HG02759 (cell line): ENCODE measurements at regions not wholly inside any gene's neighbourhood (a gene's known extent, or its start where the extent isn't known, plus 50 kb on each side); places are given as distances from the start of the nearest gene placed in this dataset.

Experiments
- ATAC-seq: cut with Tn5 transposase; IDR thresholded peaks from one replicate; pipeline ENCODE4 v1.9.1; 2021; ENCODE audit warnings: mild to moderate bottlenecking, moderate library complexity; ENCODE audit not compliant: unreplicated experiment

GRCh38 chr15:96002890-96003859 lies 327.3 kb upstream of the NR2F2 start:
- ATAC-seq, result no peak

DNA sequence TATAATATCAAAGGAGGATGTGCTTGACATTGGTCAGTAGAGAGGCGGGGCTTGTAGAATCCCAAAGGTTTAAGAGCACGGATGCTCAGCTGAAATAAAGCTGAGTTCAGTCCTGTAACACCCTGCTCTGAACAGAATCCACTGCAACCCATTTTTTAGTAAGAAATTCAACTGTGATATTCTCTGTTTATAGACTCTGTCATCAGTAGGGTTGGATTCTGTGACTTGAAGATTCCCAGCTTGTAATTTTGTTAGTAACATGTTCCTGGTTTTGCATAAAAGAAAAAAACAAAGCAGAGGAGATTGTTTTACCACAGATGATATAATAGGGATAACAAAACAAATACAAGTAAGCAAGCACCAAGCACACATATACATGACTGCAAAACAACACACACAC lies 324.6 kb upstream of the NR2F2 start:
- ATAC-seq, result no peak

- no peak for ATAC-seq
Measured at GRCh38 chr15:96011136-96011535, 319.4 kb upstream of the NR2F2 start.

DNA sequence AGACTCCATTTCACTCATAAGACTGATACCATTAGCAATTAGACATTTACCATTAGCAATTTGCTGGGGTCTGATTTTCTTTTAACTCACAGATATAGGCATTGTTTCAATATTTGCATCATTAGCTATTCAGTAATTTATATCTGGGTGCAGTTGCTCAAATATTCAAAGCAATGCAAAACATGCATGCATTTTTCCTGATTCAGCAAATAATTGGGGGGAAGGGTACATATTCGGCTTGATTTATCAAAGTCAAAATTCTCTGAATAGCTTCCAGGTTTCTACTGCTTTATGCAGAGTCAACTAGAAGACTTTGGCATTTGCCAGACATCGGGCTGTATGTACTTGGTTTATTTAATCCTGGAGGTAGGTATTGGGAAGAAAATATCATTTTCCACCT lies 315.6 kb upstream of the NR2F2 start:
- no peak for ATAC-seq

DNA sequence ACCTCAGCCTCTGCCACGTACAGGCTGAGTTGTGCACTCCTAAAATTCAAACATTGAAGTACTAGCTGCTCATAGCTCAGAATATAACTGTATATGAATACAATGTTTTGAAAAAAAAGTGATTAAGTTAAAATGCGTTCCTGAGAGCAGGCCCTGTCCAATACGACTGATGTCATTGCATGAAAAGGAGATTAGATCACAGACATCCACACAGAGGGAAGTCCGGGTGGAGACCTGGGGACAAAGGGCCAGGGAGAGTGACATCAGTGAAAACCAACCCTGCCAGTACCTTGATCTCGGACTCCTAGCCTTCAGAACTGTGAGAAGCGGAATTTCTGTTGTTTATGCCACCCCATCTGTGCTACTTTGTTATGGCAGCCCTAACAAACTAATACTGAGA lies 311.4 kb upstream of the NR2F2 start:
- no peak for ATAC-seq

GRCh38 chr15:96020133-96020532 lies 310.4 kb upstream of the NR2F2 start:
- ATAC-seq, result no peak

GRCh38 chr15:96020797-96021196 lies 309.7 kb upstream of the NR2F2 start:
- no peak for ATAC-seq

GRCh38 chr15:96023081-96023480 lies 307.4 kb upstream of the NR2F2 start:
- no peak for ATAC-seq

DNA sequence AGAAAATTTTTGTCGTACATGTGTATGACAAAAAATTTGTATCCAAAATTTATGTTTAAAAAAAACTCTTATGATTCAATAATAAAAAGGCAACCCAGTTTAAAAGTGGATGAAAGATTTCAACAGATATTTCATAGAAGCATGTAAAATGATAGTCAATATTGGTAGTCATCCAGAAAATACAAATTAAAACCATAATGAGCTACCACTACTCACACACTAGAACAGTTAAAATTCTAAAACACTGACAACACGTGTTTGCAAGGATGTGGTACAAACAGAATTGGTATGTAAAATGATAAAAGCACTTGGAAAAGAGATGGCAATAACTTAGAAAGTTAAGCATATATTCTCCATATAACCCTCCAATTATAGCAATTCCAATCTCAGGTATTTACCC lies 303.0 kb upstream of the NR2F2 start:
- ATAC-seq, result no peak

DNA sequence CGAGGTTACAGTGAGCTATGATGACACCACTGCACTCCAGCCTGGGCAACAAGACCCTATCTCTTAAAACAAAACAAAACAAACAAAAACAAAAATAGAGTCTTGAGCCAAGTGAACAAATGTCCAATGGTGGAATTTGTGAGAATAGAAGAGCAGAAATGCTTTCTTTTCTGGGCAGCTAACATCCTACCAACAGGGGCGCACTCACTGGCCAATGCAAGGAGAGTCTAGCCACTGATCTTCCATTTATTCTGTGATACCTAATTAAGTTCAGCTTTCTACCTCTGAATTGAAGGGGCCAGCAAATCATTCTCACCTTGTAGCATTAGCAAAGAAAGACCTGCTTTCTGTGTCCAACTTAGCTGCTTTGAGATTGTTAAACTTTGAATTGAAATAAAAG lies 301.9 kb upstream of the NR2F2 start:
- no peak for ATAC-seq

DNA sequence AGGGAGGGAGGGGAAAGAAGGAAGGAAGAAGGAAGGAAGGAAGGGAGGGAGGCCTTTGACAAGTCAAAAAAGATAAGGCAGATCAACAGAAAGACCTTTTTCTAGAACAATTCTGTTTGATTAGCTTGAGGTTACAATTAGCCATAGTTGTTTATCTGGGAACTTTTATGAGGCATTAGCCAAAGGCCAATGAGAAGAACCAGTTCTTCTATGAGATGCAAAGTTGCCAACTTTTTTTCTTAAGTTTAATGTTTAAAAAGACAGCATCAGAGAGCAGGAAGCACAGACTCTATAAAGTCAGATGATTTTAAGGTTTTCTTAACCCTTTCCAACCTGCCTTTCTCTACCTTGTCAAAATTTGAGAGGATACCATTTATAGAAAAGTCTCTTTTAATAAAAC lies 301.3 kb upstream of the NR2F2 start:
- no peak for ATAC-seq

DNA sequence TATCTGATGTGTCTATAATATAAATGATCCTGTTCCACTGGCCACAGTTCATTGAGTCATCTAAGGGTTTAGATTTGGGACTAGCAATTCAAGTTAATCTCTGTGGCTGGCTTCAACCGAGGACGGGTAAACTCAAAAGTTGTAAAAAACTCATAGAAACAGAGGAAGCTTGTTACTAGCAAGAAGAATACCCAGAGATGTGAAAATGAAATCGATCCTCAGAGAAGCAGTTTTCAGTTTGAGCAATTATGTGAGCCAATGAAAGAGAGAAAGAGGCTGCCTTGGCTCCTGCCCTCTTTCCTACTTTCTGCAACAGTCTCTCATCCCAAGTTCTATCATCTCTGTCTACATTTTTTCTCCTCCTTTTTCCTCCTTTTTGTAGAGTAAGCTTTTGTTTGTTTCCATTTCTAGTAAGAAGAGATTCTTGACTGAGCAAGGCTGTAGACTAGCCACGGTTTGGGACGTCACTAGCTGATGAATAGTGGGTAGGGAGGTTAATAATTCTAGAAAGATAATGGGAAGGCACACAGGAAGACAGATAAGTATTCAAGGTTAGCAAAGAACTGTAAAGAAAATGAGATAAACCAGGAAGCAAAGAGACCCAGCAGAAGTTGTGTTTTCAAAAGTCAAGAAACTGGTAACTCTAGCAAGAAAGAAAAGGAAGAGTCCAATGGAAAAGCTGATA lies 298.9 kb upstream of the NR2F2 start:
- no peak for ATAC-seq

DNA sequence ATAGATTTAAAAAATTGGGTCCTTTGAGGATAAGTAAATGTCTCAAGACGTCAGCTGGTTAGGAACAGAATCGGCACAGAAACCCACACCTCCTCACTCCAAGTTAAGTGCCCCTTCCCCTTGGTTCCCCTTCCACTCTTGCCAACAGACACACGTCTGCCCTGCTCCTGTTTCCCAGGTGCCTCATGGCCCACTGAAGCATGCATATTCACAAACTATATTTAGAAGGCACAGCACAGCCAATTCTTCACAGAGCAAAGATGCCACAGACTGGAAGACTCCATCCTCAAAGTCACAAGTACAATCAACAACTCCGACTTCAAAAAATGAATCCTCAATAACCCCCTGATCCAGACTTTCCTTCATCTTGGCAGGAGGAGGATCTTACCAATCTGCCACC lies 295.4 kb upstream of the NR2F2 start:
- ATAC-seq, result no peak

DNA sequence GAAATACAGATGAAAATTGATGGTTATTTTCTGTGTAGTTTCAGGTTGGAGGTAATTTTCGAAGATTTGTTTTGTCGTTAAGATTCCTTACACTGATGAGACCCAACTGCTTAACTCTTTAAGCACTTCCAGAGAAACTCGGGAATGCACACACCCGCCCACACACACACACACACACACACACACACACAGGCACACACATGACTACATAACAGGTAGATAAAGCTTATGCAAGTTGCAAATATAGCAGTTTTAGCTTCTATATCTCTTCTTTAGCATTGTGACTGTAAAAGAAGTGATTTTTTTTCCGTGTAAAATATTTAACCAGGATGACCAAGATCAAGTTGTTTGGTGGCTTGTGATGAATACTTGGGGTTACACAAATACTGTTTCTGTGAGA lies 294.9 kb upstream of the NR2F2 start:
- no peak for ATAC-seq

DNA sequence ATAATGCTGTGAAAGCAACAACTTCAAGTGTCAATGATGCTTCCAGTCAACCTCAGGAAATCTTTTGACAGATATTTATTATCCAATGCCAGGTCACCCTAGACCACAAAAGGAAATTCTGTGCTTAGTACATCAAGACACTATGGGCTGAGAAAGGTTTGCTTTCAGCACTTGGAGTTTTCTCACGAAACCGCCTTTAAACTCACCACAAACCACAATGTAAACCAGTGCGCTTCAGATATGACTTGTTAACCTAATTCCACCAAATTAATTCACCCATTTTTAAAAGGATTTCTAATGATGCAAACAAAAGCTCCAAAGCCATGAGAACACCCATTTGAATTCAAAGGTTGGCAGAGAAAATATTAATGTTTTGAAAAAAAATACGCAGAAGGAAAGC lies 292.9 kb upstream of the NR2F2 start:
- ATAC-seq, result peak; percentile 76

DNA sequence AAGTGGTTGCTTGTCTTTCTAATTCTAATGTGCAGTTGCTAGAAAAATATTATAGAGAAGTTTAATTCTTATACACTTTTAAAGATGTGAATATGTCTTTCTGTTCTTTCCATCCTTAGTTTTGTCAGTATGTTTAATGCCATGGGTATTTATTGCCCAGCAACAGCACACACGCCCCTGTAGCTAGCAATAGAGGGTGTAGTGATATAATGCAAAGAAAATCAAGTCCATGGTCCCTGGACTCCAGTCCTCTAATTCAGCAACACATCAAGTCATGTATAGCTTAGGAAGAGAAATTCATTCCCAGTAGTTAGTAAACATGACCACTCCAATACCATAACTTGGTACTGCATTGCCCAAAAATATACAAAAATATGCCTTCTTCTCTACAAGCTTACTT lies 292.4 kb upstream of the NR2F2 start:
- ATAC-seq, result no peak

GRCh38 chr15:96038650-96039049 lies 291.9 kb upstream of the NR2F2 start:
- peak; percentile 50 for ATAC-seq

DNA sequence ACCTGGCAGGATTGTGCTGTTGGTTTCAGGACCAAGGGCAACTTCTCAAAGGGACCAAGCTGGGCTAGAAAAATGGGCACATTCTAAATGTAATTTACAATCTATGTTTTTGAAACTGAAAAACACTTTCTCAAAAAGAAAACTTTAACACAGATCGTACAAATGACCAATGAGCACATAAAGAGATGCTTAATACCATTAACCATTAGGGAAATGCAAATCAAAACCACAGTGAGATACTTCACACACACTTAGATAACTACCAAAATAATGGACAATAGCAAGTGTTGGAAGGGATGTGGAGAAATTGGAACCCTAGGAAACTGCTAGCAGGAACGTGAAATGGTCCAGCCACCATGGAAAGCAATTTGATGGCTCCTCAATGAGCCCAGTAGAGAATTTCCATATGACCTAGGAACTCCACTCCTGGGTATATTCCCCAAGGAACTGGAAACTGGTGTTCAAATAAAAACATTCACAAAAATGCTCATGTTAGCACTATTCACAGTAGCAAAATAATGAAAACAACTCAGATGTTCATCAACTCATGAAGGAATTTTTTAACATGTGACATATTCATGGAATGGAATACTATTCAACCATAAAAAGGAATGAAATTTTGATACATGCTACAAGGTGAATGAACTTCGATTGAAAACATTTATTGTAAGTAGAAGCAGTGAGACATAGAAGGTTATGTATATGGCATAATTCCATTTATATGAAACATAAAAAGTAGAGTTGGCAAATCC lies 288.3 kb upstream of the NR2F2 start:
- ATAC-seq, result no peak

DNA sequence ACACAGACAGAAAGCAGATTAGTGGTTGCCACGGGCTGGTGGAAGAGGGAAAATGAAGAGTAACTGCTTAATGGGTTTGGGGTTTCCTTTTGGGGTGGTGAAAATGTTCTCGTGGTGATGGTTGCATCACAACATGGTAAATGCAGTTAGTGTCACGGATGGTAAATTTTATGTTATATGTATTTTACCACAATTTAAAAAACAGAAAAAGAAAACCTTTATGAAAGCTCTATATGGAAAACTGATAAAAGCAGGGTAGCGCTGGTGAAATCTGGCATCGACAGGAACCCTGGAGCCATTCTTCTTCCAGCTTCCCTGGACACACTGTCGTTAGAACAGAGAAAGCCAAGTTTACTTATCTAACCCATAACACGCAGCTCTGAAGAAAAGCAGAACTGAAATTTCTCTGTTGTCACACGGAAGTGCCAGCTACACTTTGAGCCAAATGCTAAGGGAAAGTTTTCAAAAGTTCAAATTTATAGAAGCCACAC lies 287.7 kb upstream of the NR2F2 start:
- ATAC-seq, result peak; percentile 84

DNA sequence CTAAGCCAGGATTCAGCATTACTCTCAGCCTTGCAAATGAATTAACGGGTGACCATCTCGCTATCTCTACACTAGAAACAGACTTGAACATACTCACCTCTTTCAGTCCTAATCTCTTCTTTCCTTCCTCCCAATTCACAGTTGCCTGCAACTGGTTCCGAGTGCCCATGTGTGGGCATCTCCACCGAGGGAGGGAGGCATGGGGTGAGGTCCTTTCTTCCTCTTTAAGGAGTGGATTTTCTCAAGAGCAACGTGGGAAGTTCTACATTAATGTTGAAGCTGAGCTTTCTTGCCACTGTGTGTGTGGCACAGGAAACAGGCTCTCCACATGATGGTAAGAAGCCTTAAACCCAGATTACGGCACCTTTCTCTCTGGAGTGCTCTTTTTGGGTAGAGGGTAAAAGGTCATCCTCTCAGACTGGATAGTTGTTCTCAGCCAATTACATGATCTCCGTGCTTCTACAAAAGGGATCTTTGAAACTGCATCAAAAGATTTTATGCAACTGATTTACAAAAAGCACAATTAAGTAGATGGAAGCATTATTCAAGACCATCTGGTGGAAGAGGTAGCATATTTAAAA lies 286.8 kb upstream of the NR2F2 start:
- no peak for ATAC-seq

DNA sequence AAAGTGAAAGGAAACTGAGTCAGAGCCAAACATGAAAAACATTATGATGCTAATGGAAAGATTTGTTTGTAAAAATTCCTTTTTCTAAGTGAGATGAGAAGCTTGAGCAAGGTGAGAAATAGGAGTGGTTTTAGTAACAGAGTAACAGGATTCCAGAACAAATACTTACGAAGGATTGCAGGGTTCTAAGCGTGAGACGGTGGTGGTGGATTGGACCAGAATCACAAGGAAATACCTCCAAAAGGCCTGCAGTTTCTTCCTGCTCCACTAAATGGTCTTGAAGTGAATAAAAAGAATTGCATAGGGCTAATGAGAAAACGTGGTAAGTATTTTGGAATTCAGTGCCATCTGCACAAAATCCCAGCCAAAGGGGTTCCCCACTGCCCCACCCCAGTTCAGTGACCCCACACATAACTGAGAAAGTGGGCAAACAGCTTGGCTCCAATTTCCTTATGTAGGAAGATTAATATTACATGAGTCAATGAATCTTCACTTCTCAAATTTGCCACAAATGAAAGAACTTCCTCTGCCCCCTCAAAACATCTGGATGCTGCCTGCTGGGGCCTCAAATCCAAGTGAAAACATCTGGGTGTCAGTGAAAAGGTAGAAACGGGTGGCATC lies 283.8 kb upstream of the NR2F2 start:
- no peak for ATAC-seq
